ENCODE measurements at regions not wholly inside any gene's neighbourhood (a gene's known extent, or its start where the extent isn't known, plus 50 kb on each side); places are given as distances from the start of the nearest gene placed in this dataset.

- Histone ChIP-seq H3K27ac (no peak overlapping the region), H3K27me3 (no peaks in the 10 kb centered on the region), H3K4me3 (no peak overlapping the region), H3K9me3 (no peaks in the 10 kb centered on the region), H3K4me1 (no peaks in the 10 kb centered on the region), H3K36me3 (no peaks in the 10 kb centered on the region)
- no peak for TF ChIP-seq CTCF (IDR thresholded peaks at IDR 0.05)
- no peak for DNase-seq
- ATAC-seq = no peak
- intact Hi-C loops (cut with DNase I) = no loop called here
Observed at GRCh38 chr11:127612607-127613006, 612.0 kb upstream of the KIRREL3 start.

- H3K4me3 ChIP-seq = no peak overlapping the region
- H3K27me3 ChIP-seq = no peaks in the 10 kb centered on the region
- no peaks in the 10 kb centered on the region for H3K36me3 ChIP-seq
- H3K9me3 ChIP-seq = no peaks in the 10 kb centered on the region
- ATAC-seq (no peak), DNase-seq (no peak)
- intact Hi-C loops (cut with DNase I) = no loop called here
- H3K27ac ChIP-seq = no peak overlapping the region
- TF ChIP-seq CTCF (IDR thresholded peaks at IDR 0.05) = no peak
- no peaks in the 10 kb centered on the region for H3K4me1 ChIP-seq
Observed at GRCh38 chr11:127609025-127609773, 608.6 kb upstream of the KIRREL3 start.

GRCh38 chr11:127607487-127608085 lies 607.0 kb upstream of the KIRREL3 start:
- ATAC-seq (no peak), DNase-seq (no peak)
- Histone ChIP-seq H3K36me3 (no peaks in the 10 kb centered on the region), H3K9me3 (no peaks in the 10 kb centered on the region), H3K4me1 (no peaks in the 10 kb centered on the region), H3K27ac (no peak overlapping the region), H3K27me3 (no peaks in the 10 kb centered on the region), H3K4me3 (no peak overlapping the region)
- intact Hi-C loops (cut with DNase I) = no loop called here
- TF ChIP-seq CTCF (IDR thresholded peaks at IDR 0.05) = no peak

- ATAC-seq (no peak), DNase-seq (no peak)
- no peaks in the 10 kb centered on the region for H3K4me1 ChIP-seq
Observed at GRCh38 chr11:127601578-127601977, 601.0 kb upstream of the KIRREL3 start.

GRCh38 chr11:127600674-127601073 lies 600.1 kb upstream of the KIRREL3 start:
- DNase-seq = no peak
- H3K4me3 ChIP-seq = no peak overlapping the region
- no peaks in the 10 kb centered on the region for H3K27me3 ChIP-seq
- no peaks in the 10 kb centered on the region for H3K36me3 ChIP-seq
- intact Hi-C loops (cut with DNase I) = no loop called here
- no peaks in the 10 kb centered on the region for H3K4me1 ChIP-seq
- ATAC-seq = no peak
- H3K27ac ChIP-seq = no peak overlapping the region
- no peak for TF ChIP-seq CTCF (IDR thresholded peaks at IDR 0.05)
- no peaks in the 10 kb centered on the region for H3K9me3 ChIP-seq

More at GRCh38 chr11:127601578-127601977, 601.0 kb upstream of the KIRREL3 start:
- no peaks in the 10 kb centered on the region for H3K36me3 ChIP-seq
- no peak overlapping the region for H3K27ac ChIP-seq
- no peak overlapping the region for H3K4me3 ChIP-seq
- intact Hi-C loops (cut with DNase I) = no loop called here
- no peaks in the 10 kb centered on the region for H3K9me3 ChIP-seq
- no peaks in the 10 kb centered on the region for H3K27me3 ChIP-seq
- no peak for TF ChIP-seq CTCF (IDR thresholded peaks at IDR 0.05)
